Lower lobe of right lung (tissue), 2 donors: ENCODE measurements at regions not wholly inside any gene's neighbourhood (a gene's known extent, or its start where the extent isn't known, plus 50 kb on each side); places are given as distances from the start of the nearest gene placed in this dataset.
A peak's percentile ranks its signal among the peaks of the same experiment; 100 is the strongest.
"Not testable (repeated sequence)": the region's sequence is repeated elsewhere in the genome, so short reads cannot be mapped to it uniquely, and the experiment has no call there.

Experiments
- ATAC-seq, 2 donors: fragments of 200-7000 bp; cut with Tn5 transposase; one replicate each; pipeline ENCODE4 v1.9.1; 2020 to 2022; ENCODE audit warnings: mild to moderate bottlenecking in 2 of 2, moderate library complexity in 2 of 2
- DNase-seq: peaks from one replicate; pipeline ENCODE4 v3.0.0-alpha.2; 2020
- H3K27ac ChIP-seq: fragments of 200-600 bp; one replicate; pipeline ENCODE4 v1.8.0; 2022
- H3K27me3 ChIP-seq: fragments of 200-600 bp; one replicate; pipeline ENCODE4 v1.8.0; 2022; ENCODE audit warnings: low read depth
- H3K36me3 ChIP-seq: fragments of 200-600 bp; one replicate; pipeline ENCODE4 v1.8.0; 2022; ENCODE audit warnings: mild to moderate bottlenecking
- H3K4me1 ChIP-seq: fragments of 200-600 bp; one replicate; pipeline ENCODE4 v1.8.0; 2022
- H3K4me3 ChIP-seq: fragments of 200-600 bp; one replicate; pipeline ENCODE4 v1.8.0; 2022; ENCODE audit warnings: mild to moderate bottlenecking
- H3K9me3 ChIP-seq: fragments of 200-600 bp; one replicate; pipeline ENCODE4 v1.8.0; 2022
- CTCF ChIP-seq: fragments of 200-600 bp; IDR thresholded peaks from one replicate; pipeline ENCODE4 v1.8.0; 2022; ENCODE audit warnings: antibody characterized with exemption, mild to moderate bottlenecking
- intact Hi-C: fragments of 100-400 bp; cut with DNase I; formaldehyde crosslinking; loops from one replicate; pipeline ENCODE4 v1.11.0; 2022
- donor health status: DM: no; HTN: yes; CAD: no; lungs with severe emphysema.

GRCh38 chr2:102891296-102891695, 129.5 kb downstream of the TMEM182 start:
- intact Hi-C loops, result no loop called here
- DNase-seq (no peak), ATAC-seq (peak in 1 of 2 donors; percentile 42)
- Histone ChIP-seq H3K27ac (no peak overlapping the region), H3K4me3 (no peak overlapping the region), H3K9me3 (no peaks in the 10 kb centered on the region), H3K27me3 (no peaks in the 10 kb centered on the region), H3K36me3 (no peaks in the 10 kb centered on the region), H3K4me1 (no peaks in the 10 kb centered on the region)
- no peak for TF ChIP-seq CTCF

- H3K36me3 ChIP-seq, result no peaks in the 10 kb centered on the region
- ATAC-seq, result no peak
- no peak for DNase-seq
- H3K4me3 ChIP-seq, result no peak overlapping the region
- no peaks in the 10 kb centered on the region for H3K9me3 ChIP-seq
- intact Hi-C loops, result no loop called here
- no peak for TF ChIP-seq CTCF
- no peaks in the 10 kb centered on the region for H3K4me1 ChIP-seq
- H3K27ac ChIP-seq, result no peak overlapping the region
- H3K27me3 ChIP-seq, result no peaks in the 10 kb centered on the region
Measured at GRCh38 chr2:102892698-102893310, 131.0 kb downstream of the TMEM182 start.

GRCh38 chr2:102893870-102894269, 132.0 kb downstream of the TMEM182 start:
- ATAC-seq (no peak), DNase-seq (no peak)
- no peaks in the 10 kb centered on the region for H3K27me3 ChIP-seq
- no peaks in the 10 kb centered on the region for H3K9me3 ChIP-seq
- TF ChIP-seq CTCF, result no peak
- no peak overlapping the region for H3K27ac ChIP-seq
- H3K4me1 ChIP-seq, result no peaks in the 10 kb centered on the region
- intact Hi-C loops, result no loop called here
- H3K36me3 ChIP-seq, result no peaks in the 10 kb centered on the region
- no peak overlapping the region for H3K4me3 ChIP-seq

- Histone ChIP-seq H3K4me3 (no peak overlapping the region), H3K9me3 (no peaks in the 10 kb centered on the region), H3K4me1 (no peaks in the 10 kb centered on the region), H3K27ac (no peak overlapping the region), H3K27me3 (no peaks in the 10 kb centered on the region), H3K36me3 (no peaks in the 10 kb centered on the region)
- intact Hi-C loops, result no loop called here
- TF ChIP-seq CTCF, result no peak
- peak; percentile 48 to 64 for ATAC-seq
- no peak for DNase-seq
Measured at GRCh38 chr2:102895376-102895775, 133.5 kb downstream of the TMEM182 start.

GRCh38 chr2:102909240-102909639, 147.4 kb downstream of the TMEM182 start:
- H3K4me1 ChIP-seq, DNase-seq, H3K27ac ChIP-seq, H3K9me3 ChIP-seq, H3K4me3 ChIP-seq, H3K36me3 ChIP-seq, ATAC-seq, H3K27me3 ChIP-seq, intact Hi-C loops: not testable (repeated sequence)

GRCh38 chr2:102910724-102911123, 148.9 kb downstream of the TMEM182 start:
- DNase-seq, result no peak
- intact Hi-C loops, result no loop called here
- no peak overlapping the region for H3K27ac ChIP-seq

More at GRCh38 chr2:102910724-102911123, 148.9 kb downstream of the TMEM182 start:
- H3K4me3 ChIP-seq, result no peak overlapping the region
- no peaks in the 10 kb centered on the region for H3K9me3 ChIP-seq
- TF ChIP-seq CTCF, result no peak
- H3K4me1 ChIP-seq, result no peaks in the 10 kb centered on the region
- no peak for ATAC-seq
- H3K27me3 ChIP-seq, result no peaks in the 10 kb centered on the region
- H3K36me3 ChIP-seq, result no peaks in the 10 kb centered on the region
